Upper lobe of left lung (tissue), 4 donors: ENCODE measurements at regions not wholly inside any gene's neighbourhood (a gene's known extent, or its start where the extent isn't known, plus 50 kb on each side); places are given as distances from the start of the nearest gene placed in this dataset.

ENCODE experiments used
- CTCF ChIP-seq, 6 experiments: fragments of 450-650 bp in 4 of 6; fragments of 200-600 bp in 2 of 6; sonication (generic) in 2 of 6; IDR thresholded peaks; one replicate each; pipeline ENCODE4 v1.5.1; 2016 to 2019; ENCODE audit warnings: antibody characterized with exemption in 6 of 6
- EP300 ChIP-seq, 4 donors: sonication (generic); formaldehyde crosslinking; IDR thresholded peaks; one replicate each; pipeline ENCODE4 v1.5.1; 2017; ENCODE audit warnings: antibody characterized with exemption in 4 of 4, control low read depth in 2 of 4

- TF ChIP-seq CTCF (IDR thresholded peaks at IDR 0.05) (no peak), EP300 (IDR thresholded peaks at IDR 0.05) (no peak)
Measured at GRCh38 chr11:13073119-13073981, 64.2 kb downstream of the RASSF10 start.
